Limb (tissue), 2 donors: ENCODE measurements at regions not wholly inside any gene's neighbourhood (a gene's known extent, or its start where the extent isn't known, plus 50 kb on each side); places are given as distances from the start of the nearest gene placed in this dataset.
"Not testable (repeated sequence)": the region's sequence is repeated elsewhere in the genome, so short reads cannot be mapped to it uniquely, and the experiment has no call there.

Experiments
- DNase-seq, 2 donors: peaks; one replicate each; pipeline ENCODE4 v3.0.0-alpha.2; 2016; ENCODE audit errors: extremely low spot score in 2 of 2

DNA sequence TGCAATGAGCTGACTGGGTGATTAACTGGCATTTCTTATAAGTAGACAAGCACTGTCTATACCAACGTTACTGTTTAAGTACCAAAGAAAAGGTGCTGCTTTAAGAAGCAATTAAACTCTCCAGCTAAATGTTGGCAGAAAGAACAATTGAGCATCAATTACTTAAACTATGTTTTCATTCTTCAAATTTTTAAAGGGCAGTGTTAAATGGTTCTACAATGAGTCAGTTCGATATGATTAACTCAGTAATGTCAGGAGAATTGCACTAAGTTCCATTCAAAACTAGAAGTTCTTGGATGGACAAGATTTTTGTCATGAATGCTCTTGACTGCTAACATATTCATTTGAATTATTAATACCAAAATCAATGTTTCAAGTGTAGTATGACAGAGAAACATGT, 593.7 kb downstream of the DNAH5 start:
- no peak for DNase-seq

GRCh38 chr5:13348568-13348967, 595.9 kb downstream of the DNAH5 start:
- DNase-seq, result no peak

DNA sequence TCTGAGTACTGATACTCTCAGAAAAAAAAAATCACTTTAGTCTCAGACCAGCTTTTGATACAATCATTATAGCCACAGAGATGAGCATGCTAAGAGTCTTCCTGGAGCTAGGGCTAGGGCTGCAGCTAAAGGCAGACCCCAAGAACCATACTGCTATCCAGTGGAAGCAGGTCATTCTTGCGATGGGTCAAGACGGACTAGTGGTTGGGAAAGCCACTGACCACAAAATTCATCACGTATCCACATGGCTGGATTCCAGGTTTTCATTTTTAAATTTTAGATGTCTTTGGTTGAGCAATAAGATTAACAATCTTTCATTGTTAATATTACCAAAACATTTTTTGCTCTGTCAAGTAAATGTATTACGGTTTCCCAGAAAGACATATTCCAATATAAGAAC, 598.1 kb downstream of the DNAH5 start:
- DNase-seq, result no peak

- no peak for DNase-seq
Measured at GRCh38 chr5:13339093-13339492, 605.4 kb downstream of the DNAH5 start.

GRCh38 chr5:13335026-13335425, 609.5 kb downstream of the DNAH5 start:
- not testable (repeated sequence) for DNase-seq

DNA sequence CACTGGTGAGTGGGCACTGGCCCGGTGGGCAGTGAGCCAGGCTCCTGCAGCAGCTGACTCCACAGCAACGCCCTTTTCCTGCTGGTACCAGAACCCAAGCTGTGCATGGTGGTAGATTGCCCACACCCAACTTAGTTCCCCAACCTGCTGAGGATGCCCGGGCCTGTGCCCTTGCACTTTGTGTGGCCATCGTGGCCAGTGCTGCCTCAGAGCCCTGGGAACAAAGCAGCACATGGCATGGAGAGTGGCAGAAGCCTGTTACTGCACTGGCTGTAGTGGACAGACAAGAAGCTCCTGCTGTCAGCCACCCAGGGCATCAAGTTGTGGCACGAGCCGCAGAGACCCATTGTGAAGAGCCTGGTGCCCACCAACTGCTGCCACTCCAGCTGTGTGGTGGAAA, 612.9 kb downstream of the DNAH5 start:
- DNase-seq, result no peak

DNA sequence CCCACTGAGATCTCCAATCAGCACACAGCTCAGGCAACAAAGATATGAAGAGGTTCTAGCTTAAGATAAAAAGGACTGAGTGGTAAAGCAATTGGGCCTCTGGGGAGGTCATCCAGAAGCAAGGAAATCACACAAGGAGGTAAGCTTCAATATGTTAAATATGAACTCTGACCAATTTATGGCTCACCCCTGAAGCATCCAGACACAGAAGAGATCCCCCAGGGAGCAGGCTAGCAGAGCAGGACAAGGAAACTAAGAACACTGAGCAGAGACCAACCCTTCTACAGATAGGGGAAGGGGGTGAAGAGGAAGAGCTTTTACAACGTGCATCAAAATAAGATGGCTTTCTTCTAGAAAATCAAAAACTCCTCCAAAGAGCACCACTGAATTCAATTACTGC, 616.2 kb downstream of the DNAH5 start:
- no peak for DNase-seq

DNA sequence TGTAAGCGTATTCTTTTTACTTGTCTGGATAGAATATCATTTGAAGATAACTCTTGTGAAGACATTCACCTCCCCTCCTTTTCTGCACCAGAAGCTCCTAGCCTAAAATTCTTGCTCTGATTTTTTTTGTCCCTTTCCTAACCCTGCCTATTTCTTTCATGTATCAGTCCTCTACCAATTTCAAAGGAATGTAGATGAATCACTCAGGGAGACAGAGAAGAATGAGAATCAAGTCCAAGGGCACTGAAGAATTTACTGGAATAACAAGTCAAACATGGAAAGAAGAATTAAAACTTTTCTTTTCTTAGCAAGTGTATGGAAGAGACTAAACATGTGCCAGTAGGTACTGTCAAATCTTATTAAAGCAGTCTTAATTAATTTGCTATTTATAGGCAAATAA, 618.7 kb downstream of the DNAH5 start:
- DNase-seq, result no peak

- no peak for DNase-seq
Measured at GRCh38 chr5:13322769-13323168, 621.7 kb downstream of the DNAH5 start.

GRCh38 chr5:13317654-13318053, 626.8 kb downstream of the DNAH5 start:
- no peak for DNase-seq

DNA sequence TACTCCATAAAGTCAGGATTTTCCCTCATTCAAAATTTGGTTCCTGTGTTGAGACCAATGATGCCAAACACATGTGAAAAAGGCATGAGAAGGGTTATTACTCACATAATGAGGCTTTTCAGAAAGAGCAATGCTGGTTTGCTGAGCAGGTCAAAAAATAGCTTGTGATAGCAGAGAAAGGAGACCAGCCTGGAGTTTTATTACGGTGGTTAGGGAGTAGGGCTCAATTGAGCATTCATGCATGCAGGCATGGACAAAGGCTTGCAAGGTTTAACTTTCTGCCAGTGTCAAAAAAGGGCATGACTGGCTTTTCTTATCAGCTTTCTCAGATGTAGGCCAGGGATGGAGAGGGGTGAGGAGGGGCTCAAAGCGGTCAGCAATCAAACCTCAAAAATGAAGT, 628.3 kb downstream of the DNAH5 start:
- no peak for DNase-seq

DNA sequence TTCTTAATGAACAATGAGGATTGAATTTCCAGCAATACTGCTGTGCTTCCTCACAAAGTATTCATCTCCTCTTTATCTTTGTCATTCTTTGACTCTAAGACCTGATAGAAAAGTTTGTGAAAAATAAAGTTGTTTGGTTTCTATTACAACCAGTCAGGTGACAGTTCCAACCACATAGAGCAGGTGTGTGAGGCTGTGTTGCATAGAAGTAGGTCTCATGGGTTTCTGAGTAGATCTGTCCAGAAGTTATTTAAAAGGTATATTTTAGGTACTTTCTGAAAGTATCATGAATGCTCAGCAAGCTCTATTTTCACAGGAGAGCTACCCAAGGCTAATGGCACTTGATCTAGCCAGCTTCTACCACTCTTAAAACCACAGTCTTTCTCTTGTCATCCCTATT, 637.0 kb downstream of the DNAH5 start:
- no peak for DNase-seq

DNA sequence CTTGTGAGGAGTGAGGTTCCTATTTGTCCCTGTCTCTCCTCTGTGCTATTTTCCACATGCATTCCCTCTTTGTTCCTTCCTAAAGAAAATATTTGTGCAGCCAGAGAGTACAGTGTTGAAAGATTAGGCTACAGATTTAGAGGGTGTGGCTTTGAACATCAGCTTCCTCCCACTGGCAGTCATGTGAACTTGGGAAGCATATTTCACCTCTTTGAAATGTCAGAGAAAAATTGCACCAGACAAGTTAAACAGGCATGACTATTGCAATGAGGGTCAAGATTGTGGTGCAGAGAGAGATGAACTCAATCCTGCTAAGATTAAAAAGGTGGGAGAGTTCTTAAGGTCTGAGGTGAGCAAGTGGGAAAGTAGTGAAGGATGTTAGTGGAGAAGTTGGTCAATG, 641.0 kb downstream of the DNAH5 start:
- no peak for DNase-seq

- no peak for DNase-seq
Measured at GRCh38 chr5:13278811-13279210, 665.7 kb downstream of the DNAH5 start.

- DNase-seq, result no peak
Measured at GRCh38 chr5:13278148-13278547, 666.3 kb downstream of the DNAH5 start.

GRCh38 chr5:13276156-13276555, 668.3 kb downstream of the DNAH5 start:
- no peak for DNase-seq

GRCh38 chr5:13263701-13264100, 680.8 kb downstream of the DNAH5 start:
- no peak for DNase-seq

GRCh38 chr5:13253111-13253510, 691.4 kb downstream of the DNAH5 start:
- DNase-seq, result no peak

- no peak for DNase-seq
Measured at GRCh38 chr5:13252699-13253098, 691.8 kb downstream of the DNAH5 start.

DNA sequence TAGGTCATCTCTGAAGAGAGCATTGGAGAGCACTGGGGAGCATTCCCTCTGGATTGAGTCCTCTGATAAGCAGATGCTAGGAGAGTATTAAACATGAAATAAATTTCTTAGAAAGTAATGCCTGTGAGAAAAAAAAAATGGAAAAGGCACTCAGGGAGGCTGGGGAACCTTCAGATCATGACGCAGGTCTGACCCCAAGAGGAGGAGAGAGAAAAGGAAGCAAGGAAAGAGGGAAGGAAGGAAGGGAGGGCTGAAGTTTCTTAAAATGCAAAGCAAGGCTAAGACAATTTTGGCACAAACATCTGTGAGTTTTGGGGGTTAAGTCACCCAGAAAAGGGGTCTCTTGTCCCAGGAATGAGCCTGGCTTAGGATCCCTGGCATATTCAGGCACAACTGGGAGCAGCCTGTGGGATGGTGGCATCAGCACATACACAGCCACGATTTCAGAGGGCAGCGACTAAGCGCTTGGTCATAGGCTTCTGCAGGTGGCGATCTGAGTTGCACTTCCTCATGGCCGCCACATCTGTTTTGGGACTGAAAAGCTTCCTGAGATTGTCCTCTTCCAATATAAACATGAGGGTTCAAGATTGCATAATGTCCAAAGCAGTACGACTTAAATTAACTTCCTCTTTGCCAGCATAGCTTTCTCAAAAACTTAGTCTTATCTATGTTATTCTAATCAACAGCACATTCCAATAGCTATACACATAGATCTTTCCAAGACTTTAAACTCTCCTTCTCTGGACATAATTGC, 692.7 kb downstream of the DNAH5 start:
- DNase-seq, result no peak

DNA sequence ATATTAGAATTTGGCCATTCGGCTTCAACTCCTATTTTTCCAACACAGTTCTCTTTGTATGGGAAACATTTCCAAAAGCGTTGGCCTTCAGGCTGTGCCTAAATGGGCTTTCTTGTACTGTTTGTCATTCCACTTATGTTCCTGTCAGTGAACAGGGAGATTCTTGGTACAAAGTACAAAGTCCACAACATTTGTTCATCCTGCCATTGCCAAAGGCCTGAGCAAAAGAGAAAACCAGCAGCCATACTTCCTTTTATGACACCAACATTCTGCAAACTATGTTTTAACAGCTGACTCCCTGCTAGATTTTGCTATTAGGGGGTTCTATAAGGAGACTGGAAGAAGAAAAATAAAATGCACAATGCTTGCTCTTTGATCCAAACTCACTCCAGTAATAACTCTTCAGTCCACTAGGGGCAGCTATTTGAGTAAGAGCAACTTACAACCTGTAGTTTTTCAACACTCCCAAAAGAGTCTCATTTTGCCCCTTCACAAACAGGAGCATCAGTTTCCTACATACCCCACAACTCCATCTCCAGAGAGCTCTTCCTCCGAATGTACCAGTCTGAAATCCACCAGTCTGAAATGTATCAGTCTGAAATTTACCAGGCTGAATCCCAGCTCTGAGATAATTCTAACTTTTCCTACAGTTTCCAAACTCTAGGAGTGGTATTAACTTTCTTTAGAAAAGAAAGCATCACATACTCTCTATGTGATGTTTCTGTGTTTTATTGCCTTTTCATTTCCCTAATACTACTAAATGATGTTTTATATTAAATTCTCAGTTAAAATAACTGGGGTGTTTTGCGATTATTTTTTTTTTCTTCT, 693.8 kb downstream of the DNAH5 start:
- no peak for DNase-seq

- DNase-seq, result no peak
Measured at GRCh38 chr5:13249854-13250253, 694.6 kb downstream of the DNAH5 start.

GRCh38 chr5:13248253-13248652, 696.2 kb downstream of the DNAH5 start:
- DNase-seq, result peak in 1 of 2 donors; percentile 13
